Calu3 (cell line): ENCODE measurements at regions not wholly inside any gene's neighbourhood (a gene's known extent, or its start where the extent isn't known, plus 50 kb on each side); places are given as distances from the start of the nearest gene placed in this dataset.

Source experiments
- BruUV-seq: library from RNA; stranded (reverse); fragments of 400-500 nt; replicated peaks from 2 replicates; lab custom pipeline; 2021; lab: Mats Ljungman, UMichigan
- CTCF ChIA-PET: fragments of 300-600 bp; sonication (Branson Sonifier 250); formaldehyde crosslinking; loops from one replicate; lab custom pipeline; 2022; ENCODE audit warnings: antibody characterized with exemption; lab: Charles Lee
- DNase-seq: peaks from one replicate; pipeline ENCODE4 v3.0.0; 2022
- H3K27ac Mint-ChIP-seq: one replicate; pipeline ENCODE4 v1.8.0; 2022; ENCODE audit warnings: mixed read lengths; ENCODE audit not compliant: unreplicated experiment
- H3K27me3 Mint-ChIP-seq: one replicate; pipeline ENCODE4 v1.8.0; 2022; ENCODE audit warnings: mixed read lengths; ENCODE audit not compliant: unreplicated experiment
- H3K36me3 Mint-ChIP-seq: one replicate; pipeline ENCODE4 v1.8.0; 2022; ENCODE audit warnings: mild to moderate bottlenecking, moderate library complexity, mixed read lengths; ENCODE audit not compliant: insufficient read depth, unreplicated experiment
- H3K4me1 Mint-ChIP-seq: one replicate; pipeline ENCODE4 v1.8.0; 2022; ENCODE audit warnings: mild to moderate bottlenecking, low read depth, mixed read lengths; ENCODE audit not compliant: unreplicated experiment
- H3K4me3 Mint-ChIP-seq: one replicate; pipeline ENCODE4 v1.8.0; 2022; ENCODE audit warnings: mild to moderate bottlenecking, low read depth, moderate library complexity, mixed read lengths; ENCODE audit not compliant: unreplicated experiment
- H3K9me3 Mint-ChIP-seq: one replicate; pipeline ENCODE4 v1.8.0; 2022; ENCODE audit warnings: low read depth, mixed read lengths; ENCODE audit not compliant: unreplicated experiment
- CTCF ChIP-seq: fragments of 200-600 bp; IDR thresholded peaks from one replicate; pipeline ENCODE4 v1.8.0; 2022; ENCODE audit warnings: antibody characterized with exemption; ENCODE audit not compliant: unreplicated experiment
- intact Hi-C: fragments of 100-400 bp; cut with micrococcal nuclease; formaldehyde crosslinking; loops from one replicate; pipeline ENCODE4 v1.10.0; 2022; ENCODE audit not compliant: unreplicated experiment

DNA sequence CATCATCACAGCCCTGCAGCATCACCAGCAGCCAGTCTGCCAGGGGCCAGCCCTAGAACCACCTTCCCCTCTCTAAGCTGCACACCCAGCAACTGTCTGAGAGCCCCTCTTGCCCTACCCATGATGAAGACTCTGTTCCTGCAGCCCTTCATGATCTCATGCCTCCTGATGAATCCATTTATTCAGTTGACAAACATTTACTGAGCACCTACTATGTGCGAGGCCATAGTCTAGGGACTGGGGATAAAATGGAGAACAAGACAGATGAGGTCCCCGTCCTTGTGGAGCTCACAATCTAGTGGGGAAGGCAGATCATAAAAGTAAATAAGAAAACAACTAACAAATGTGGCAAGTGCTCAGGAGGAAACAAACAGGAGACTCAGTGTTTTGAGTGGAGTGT is 96.3 kb downstream of the PCDH1 start:
- H3K27ac Mint-ChIP-seq, result no peak overlapping the region
- no peaks in the 10 kb centered on the region for H3K9me3 Mint-ChIP-seq
- H3K4me3 Mint-ChIP-seq, result no peak overlapping the region
- BruUV-seq, result no TSS peak
- H3K36me3 Mint-ChIP-seq, result peaks cover 10% of the 10 kb centered on the region
- H3K27me3 Mint-ChIP-seq, result no peaks in the 10 kb centered on the region
- TF ChIP-seq CTCF, result no peak
- H3K4me1 Mint-ChIP-seq, result peaks cover 57% of the 10 kb centered on the region
- intact Hi-C loops, result no loop called here
- DNase-seq, result no peak
- CTCF ChIA-PET, result interaction anchor here (0.5 kb wide), 1 partner anchor 13 kb away, joined by 4 read pairs; no protein-coding TSS in a partner anchor

DNA sequence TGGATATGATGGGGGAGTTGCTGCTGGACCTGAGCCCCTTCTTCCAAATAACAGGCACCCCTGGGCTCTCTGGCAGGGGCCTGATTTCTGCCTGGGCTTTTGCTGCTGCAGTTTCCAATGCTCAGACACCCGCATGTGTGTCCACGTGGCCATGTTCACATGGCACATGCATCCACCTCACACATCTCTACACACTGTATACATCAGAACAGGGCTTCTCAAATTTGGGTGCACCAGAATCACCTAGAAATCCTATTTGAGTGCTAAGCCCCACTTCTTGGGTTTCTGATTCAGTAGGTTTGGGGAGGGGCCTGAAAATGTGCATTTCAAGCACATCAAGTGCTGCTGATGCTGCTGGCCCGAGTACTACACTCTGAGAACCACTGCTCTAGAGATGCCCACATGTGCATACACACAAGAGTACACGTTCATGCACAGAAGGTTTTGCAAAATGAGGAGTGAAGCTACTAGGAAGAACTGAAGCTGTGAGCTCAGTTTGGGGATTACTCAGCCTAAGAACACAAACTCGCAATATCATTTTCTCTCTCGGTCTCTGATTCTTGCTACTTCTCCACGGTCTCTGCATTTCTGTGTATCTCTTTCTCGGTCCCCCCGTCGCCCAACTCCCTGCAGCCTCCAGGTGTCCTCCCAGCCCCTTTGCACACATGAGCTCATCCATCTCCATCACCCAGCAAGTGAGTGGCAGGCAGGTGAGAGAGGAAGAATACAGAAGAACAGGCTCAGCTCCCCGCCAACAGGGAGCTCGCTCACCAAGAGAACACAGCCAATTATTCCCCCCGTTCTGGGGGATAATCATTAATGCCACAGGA is 97.0 kb downstream of the PCDH1 start:
- Mint-ChIP-seq H3K27me3 (no peaks in the 10 kb centered on the region), H3K9me3 (no peaks in the 10 kb centered on the region), H3K4me3 (no peak overlapping the region), H3K36me3 (peaks cover 10% of the 10 kb centered on the region), H3K27ac (no peak overlapping the region), H3K4me1 (peaks cover 57% of the 10 kb centered on the region)
- BruUV-seq, result no TSS peak
- no peak for DNase-seq
- intact Hi-C loops, result no loop called here
- no peak for TF ChIP-seq CTCF
- CTCF ChIA-PET, result interaction anchor here (0.5 to 1.1 kb wide), 2 partner anchors 14 to 97 kb away, joined by 4 read pairs; partner anchors contain the start of gene PCDH1

DNA sequence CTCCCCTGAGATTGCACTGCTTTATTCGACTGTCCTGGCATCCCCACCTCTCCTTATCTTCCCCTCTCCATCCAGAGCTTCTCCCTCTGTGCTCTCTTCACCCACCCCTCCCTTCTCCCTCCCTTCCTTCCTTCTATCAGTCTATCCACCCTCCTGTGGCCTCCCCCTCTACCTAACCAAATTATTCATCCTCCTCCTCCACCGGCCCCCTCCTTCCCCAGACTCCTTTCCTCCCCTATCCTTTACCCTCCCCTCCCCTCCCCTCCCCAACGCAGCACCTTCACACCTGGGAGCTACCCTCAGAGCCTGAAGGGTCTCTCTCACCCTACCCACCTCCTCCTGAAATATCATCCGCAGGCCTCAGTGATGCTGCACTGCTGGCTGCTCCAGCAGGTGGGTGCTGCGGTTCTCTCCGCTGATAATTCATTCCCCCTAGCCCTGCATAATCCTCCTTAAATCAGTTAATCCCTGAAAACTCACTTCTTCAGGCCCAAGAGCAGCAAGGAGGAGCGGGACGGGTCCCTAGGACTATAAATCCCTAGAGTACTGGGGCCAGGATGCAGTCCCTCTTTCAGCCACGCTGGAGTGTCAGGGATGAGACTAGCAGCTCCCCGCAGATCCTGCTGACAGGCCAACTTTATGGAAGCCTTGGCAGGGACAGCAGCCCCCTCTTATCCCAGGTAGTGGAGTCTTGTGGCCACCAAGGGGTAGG is 97.8 kb downstream of the PCDH1 start:
- no TSS peak for BruUV-seq

More for the DNA sequence above, 97.8 kb downstream of the PCDH1 start:
- Mint-ChIP-seq H3K4me1 (peaks cover 57% of the 10 kb centered on the region), H3K4me3 (no peak overlapping the region), H3K27me3 (no peaks in the 10 kb centered on the region), H3K27ac (peak overlapping the region; percentile 21), H3K9me3 (no peaks in the 10 kb centered on the region), H3K36me3 (peaks cover 10% of the 10 kb centered on the region)
- no peak for TF ChIP-seq CTCF
- DNase-seq, result no peak
- intact Hi-C loops, result no loop called here
- CTCF ChIA-PET, result interaction anchor here (1.1 kb wide), 2 partner anchors 18 to 98 kb away, joined by 3 to 4 read pairs; partner anchors contain the start of gene PCDH1
